ENCODE measurements at regions not wholly inside any gene's neighbourhood (a gene's known extent, or its start where the extent isn't known, plus 50 kb on each side); places are given as distances from the start of the nearest gene placed in this dataset.

DNA sequence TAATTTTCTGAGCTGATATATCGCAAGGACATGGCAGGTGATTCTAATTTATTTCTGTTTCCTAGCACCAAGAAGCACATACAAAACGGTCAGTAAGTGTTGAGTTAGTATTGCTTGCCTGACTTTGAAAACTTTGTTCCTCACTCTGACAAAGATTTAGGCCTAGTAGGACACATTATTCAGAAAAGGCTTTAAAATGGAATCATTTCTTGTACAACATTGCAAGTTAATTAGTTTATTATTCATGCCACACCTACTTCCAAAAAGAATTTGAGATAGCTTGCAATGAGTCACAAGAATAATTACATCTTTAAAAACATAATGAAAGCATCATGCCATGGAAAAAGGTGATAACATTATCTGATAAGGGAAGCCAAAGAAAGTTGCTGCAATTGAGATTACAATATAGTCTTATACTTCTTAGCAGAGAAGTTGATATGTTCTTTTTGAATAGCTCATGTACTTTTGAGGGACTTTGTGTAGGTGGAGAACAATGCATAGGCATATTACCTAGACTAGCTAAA lies 474.2 kb downstream of the KLF5 start:
- Histone ChIP-seq H3K4me1 (no peaks in the 10 kb centered on the region), H3K9ac (no peak overlapping the region), H3K79me2 (no peaks in the 10 kb centered on the region), H2AFZ (no peak overlapping the region), H3K9me3 (ENCODE audit: control insufficient read depth, low read length) (no peaks in the 10 kb centered on the region), H3K27ac (no peak overlapping the region), H3K27me3 (ENCODE audit: control insufficient read depth, insufficient read depth, low read length) (no peaks in the 10 kb centered on the region), H3K4me2 (ENCODE audit: low read length) (no peak overlapping the region), H3K4me3 (ENCODE audit: low read depth, low read length) (no peak overlapping the region), H3K36me3 (ENCODE audit: control insufficient read depth, insufficient read depth, low read length) (no peaks in the 10 kb centered on the region)
- TF ChIP-seq, protein P1, sequence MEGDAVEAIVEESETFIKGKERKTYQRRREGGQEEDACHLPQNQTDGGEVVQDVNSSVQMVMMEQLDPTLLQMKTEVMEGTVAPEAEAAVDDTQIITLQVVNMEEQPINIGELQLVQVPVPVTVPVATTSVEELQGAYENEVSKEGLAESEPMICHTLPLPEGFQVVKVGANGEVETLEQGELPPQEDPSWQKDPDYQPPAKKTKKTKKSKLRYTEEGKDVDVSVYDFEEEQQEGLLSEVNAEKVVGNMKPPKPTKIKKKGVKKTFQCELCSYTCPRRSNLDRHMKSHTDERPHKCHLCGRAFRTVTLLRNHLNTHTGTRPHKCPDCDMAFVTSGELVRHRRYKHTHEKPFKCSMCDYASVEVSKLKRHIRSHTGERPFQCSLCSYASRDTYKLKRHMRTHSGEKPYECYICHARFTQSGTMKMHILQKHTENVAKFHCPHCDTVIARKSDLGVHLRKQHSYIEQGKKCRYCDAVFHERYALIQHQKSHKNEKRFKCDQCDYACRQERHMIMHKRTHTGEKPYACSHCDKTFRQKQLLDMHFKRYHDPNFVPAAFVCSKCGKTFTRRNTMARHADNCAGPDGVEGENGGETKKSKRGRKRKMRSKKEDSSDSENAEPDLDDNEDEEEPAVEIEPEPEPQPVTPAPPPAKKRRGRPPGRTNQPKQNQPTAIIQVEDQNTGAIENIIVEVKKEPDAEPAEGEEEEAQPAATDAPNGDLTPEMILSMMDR (IDR thresholded peaks at IDR 0.05) = no peak

DNA sequence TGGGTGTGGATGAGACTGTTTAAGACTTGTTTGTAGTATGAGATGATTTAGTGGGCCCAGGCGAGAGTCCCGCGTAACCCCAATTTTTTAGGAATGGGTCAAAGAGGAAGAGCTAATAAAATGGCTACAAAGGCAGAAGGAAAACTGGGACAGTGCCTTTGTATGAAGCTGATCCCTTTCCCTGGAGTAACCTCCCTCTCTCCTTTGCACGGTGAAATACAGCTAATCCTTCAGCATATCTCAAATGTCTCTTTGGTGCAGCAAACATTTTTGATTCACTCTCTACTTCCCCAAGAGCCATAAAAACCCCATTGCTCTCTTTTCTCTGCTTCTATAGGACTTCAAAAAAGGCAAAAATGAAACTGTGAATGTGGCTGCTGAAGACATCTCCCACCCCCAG lies 473.8 kb downstream of the KLF5 start:
- Histone ChIP-seq H3K27ac (no peak overlapping the region), H3K9ac (no peak overlapping the region), H3K4me3 (ENCODE audit: low read depth, low read length) (no peak overlapping the region), H3K27me3 (ENCODE audit: control insufficient read depth, insufficient read depth, low read length) (no peaks in the 10 kb centered on the region), H3K9me3 (ENCODE audit: control insufficient read depth, low read length) (no peaks in the 10 kb centered on the region), H3K4me1 (no peaks in the 10 kb centered on the region), H3K36me3 (ENCODE audit: control insufficient read depth, insufficient read depth, low read length) (no peaks in the 10 kb centered on the region), H2AFZ (no peak overlapping the region), H3K79me2 (no peaks in the 10 kb centered on the region), H3K4me2 (ENCODE audit: low read length) (no peak overlapping the region)
- TF ChIP-seq, protein P1 (IDR thresholded peaks at IDR 0.05) = no peak

DNA sequence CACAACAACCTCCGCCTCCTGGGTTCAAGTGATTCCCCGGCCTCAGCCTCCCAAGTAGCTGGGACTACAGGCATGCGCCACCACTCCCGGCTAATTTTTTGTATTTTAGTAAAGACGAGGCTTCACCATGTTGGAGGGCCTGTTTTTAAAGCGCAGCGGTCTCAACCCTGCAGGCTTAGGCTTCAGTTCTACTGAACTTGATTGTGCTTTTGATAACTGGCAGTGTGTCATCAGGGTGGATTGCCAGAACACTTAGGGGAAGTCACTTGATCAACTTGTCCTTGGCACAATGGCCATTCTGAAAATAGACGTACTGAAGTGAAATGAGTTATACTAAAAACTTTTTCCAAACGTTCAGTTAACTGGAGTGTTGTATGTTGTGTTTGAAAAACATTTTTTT lies 472.2 kb downstream of the KLF5 start:
- Histone ChIP-seq H3K9ac (no peak overlapping the region), H3K4me3 (ENCODE audit: low read depth, low read length) (no peak overlapping the region), H3K27ac (no peak overlapping the region), H3K27me3 (ENCODE audit: control insufficient read depth, insufficient read depth, low read length) (no peaks in the 10 kb centered on the region), H3K4me1 (no peaks in the 10 kb centered on the region), H3K36me3 (ENCODE audit: control insufficient read depth, insufficient read depth, low read length) (no peaks in the 10 kb centered on the region), H3K9me3 (ENCODE audit: control insufficient read depth, low read length) (no peaks in the 10 kb centered on the region), H3K79me2 (no peaks in the 10 kb centered on the region), H3K4me2 (ENCODE audit: low read length) (no peak overlapping the region), H2AFZ (no peak overlapping the region)
- TF ChIP-seq, protein P1 (IDR thresholded peaks at IDR 0.05) = no peak

DNA sequence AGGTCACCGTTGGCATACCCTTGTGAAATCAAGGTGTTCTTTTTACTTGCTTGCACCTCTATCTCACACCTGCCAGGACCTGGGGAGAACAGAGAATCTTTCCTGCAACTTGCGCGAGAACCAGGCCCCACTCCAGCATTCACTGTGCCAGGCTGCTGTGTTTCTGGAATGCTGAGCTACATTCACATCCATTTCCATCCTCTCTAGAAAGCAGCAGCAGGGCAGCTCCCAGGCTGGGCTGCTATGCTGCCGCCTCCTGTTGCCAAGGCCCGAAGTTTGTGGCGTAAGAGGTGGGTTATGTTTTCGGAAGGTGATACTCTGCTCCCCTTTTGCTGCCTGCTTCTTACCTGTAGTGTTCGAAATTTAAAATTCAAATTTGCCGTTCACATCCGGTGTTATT lies 464.1 kb downstream of the KLF5 start:
- H3K4me2 ChIP-seq (ENCODE audit: low read length) = no peak overlapping the region
- H3K4me1 ChIP-seq = no peaks in the 10 kb centered on the region
- no peaks in the 10 kb centered on the region for H3K79me2 ChIP-seq
- no peak overlapping the region for H3K27ac ChIP-seq
- H3K9ac ChIP-seq = no peak overlapping the region
- H3K9me3 ChIP-seq (ENCODE audit: control insufficient read depth, low read length) = no peaks in the 10 kb centered on the region
- no peak overlapping the region for H2AFZ ChIP-seq
- H3K36me3 ChIP-seq (ENCODE audit: control insufficient read depth, insufficient read depth, low read length) = no peaks in the 10 kb centered on the region
- H3K27me3 ChIP-seq (ENCODE audit: control insufficient read depth, insufficient read depth, low read length) = no peaks in the 10 kb centered on the region
- no peak overlapping the region for H3K4me3 ChIP-seq (ENCODE audit: low read depth, low read length)
- TF ChIP-seq, protein P1 (IDR thresholded peaks at IDR 0.05) = no peak

DNA sequence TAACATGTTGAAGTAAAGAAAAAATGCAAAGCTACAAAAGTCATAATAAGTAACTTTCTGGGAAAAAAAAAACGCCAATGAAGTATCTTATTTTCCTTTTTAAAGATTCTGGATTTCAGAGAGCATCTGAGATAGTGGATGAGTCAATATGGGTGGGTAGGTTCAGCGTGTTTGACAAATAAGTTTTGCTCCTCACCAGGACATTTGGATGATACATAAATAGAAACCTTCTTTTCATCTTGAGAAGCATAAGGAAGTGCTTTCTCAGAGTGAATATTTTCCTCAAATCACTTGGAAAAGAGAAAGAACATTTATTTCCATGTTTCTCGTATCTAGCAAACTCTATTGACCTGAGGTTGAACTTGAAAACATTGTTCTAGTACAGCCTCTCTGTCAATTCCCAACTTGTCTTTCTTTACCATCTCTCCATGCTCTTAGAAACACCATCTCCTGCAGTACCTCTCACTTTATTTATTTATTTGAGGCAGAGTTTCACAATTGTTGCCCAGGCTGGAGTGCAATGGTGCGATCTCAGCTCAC lies 463.2 kb downstream of the KLF5 start:
- Histone ChIP-seq H3K27ac (no peak overlapping the region), H3K9me3 (ENCODE audit: control insufficient read depth, low read length) (no peaks in the 10 kb centered on the region), H2AFZ (no peak overlapping the region), H3K27me3 (ENCODE audit: control insufficient read depth, insufficient read depth, low read length) (no peaks in the 10 kb centered on the region), H3K79me2 (no peaks in the 10 kb centered on the region), H3K4me1 (no peaks in the 10 kb centered on the region), H3K9ac (no peak overlapping the region), H3K36me3 (ENCODE audit: control insufficient read depth, insufficient read depth, low read length) (no peaks in the 10 kb centered on the region), H3K4me2 (ENCODE audit: low read length) (no peak overlapping the region), H3K4me3 (ENCODE audit: low read depth, low read length) (no peak overlapping the region)
- TF ChIP-seq, protein P1 (IDR thresholded peaks at IDR 0.05) = no peak
